ENCODE measurements at regions not wholly inside any gene's neighbourhood (a gene's known extent, or its start where the extent isn't known, plus 50 kb on each side); places are given as distances from the start of the nearest gene placed in this dataset.

DNA sequence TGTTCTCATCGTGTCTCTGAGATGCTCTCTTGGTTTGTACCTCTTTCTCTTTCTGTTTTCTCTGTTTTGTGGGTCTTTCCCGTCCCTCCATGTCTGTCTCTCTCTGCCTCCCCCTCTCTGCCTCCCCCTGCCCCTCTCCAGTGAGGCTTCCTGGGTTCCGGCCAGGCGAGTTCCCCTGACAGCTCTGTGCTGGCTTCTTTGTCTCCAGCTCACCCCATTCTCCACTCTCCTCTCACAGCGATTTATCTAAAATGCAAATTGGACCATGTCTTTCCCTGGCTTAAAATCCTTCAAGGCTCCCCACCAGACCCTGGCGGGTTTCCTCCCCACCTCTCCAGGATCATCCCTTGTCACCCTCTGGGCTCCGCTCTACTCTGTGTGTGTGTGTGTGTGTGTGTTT is 202.4 kb upstream of the POU3F1 start:
- TF ChIP-seq PPARA (CRISPR knock-in tag; IDR thresholded peaks at IDR 0.05; ENCODE audit: borderline replicate concordance) (no peak), RARB (CRISPR knock-in tag; IDR thresholded peaks at IDR 0.05) (no peak), TOX (CRISPR knock-in tag; IDR thresholded peaks at IDR 0.05; ENCODE audit: borderline replicate concordance) (no peak), CREB5 (CRISPR knock-in tag; IDR thresholded peaks at IDR 0.05; ENCODE audit: low read depth) (no peak), GLIS3 (CRISPR knock-in tag; IDR thresholded peaks at IDR 0.05) (no peak), ZC3H10 (CRISPR knock-in tag; IDR thresholded peaks at IDR 0.05) (no peak), ESRRG (CRISPR knock-in tag; IDR thresholded peaks at IDR 0.05) (no peak), ZNF565 (CRISPR knock-in tag; conservative IDR thresholded peaks at IDR 0.05; ENCODE audit: low read depth) (no peak), ZFP3 (CRISPR knock-in tag; IDR thresholded peaks at IDR 0.05) (no peak), BACH2 (CRISPR knock-in tag; IDR thresholded peaks at IDR 0.05; ENCODE audit: borderline replicate concordance) (no peak), ZFP30 (CRISPR knock-in tag; IDR thresholded peaks at IDR 0.05) (no peak), ZNF8 (CRISPR knock-in tag; IDR thresholded peaks at IDR 0.05) (no peak), ARNTL (CRISPR knock-in tag; IDR thresholded peaks at IDR 0.05; ENCODE audit: borderline replicate concordance, low read depth) (no peak), CSDC2 (CRISPR knock-in tag; IDR thresholded peaks at IDR 0.05) (no peak)
- TF ChIP-seq, protein P1, sequence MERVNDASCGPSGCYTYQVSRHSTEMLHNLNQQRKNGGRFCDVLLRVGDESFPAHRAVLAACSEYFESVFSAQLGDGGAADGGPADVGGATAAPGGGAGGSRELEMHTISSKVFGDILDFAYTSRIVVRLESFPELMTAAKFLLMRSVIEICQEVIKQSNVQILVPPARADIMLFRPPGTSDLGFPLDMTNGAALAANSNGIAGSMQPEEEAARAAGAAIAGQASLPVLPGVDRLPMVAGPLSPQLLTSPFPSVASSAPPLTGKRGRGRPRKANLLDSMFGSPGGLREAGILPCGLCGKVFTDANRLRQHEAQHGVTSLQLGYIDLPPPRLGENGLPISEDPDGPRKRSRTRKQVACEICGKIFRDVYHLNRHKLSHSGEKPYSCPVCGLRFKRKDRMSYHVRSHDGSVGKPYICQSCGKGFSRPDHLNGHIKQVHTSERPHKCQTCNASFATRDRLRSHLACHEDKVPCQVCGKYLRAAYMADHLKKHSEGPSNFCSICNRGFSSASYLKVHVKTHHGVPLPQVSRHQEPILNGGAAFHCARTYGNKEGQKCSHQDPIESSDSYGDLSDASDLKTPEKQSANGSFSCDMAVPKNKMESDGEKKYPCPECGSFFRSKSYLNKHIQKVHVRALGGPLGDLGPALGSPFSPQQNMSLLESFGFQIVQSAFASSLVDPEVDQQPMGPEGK (CRISPR knock-in tag; IDR thresholded peaks at IDR 0.05; ENCODE audit: borderline replicate concordance) = no peak
- TF ChIP-seq, protein P2, sequence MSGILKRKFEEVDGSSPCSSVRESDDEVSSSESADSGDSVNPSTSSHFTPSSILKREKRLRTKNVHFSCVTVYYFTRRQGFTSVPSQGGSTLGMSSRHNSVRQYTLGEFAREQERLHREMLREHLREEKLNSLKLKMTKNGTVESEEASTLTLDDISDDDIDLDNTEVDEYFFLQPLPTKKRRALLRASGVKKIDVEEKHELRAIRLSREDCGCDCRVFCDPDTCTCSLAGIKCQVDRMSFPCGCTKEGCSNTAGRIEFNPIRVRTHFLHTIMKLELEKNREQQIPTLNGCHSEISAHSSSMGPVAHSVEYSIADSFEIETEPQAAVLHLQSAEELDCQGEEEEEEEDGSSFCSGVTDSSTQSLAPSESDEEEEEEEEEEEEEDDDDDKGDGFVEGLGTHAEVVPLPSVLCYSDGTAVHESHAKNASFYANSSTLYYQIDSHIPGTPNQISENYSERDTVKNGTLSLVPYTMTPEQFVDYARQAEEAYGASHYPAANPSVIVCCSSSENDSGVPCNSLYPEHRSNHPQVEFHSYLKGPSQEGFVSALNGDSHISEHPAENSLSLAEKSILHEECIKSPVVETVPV (CRISPR knock-in tag; IDR thresholded peaks at IDR 0.05) = no peak
- TF ChIP-seq, protein P3, sequence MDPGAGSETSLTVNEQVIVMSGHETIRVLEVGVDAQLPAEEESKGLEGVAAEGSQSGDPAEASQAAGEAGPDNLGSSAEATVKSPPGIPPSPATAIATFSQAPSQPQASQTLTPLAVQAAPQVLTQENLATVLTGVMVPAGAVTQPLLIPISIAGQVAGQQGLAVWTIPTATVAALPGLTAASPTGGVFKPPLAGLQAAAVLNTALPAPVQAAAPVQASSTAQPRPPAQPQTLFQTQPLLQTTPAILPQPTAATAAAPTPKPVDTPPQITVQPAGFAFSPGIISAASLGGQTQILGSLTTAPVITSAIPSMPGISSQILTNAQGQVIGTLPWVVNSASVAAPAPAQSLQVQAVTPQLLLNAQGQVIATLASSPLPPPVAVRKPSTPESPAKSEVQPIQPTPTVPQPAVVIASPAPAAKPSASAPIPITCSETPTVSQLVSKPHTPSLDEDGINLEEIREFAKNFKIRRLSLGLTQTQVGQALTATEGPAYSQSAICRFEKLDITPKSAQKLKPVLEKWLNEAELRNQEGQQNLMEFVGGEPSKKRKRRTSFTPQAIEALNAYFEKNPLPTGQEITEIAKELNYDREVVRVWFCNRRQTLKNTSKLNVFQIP (CRISPR knock-in tag; IDR thresholded peaks at IDR 0.05; ENCODE audit: borderline replicate concordance, low read depth) = no peak
- TF ChIP-seq, protein P4, sequence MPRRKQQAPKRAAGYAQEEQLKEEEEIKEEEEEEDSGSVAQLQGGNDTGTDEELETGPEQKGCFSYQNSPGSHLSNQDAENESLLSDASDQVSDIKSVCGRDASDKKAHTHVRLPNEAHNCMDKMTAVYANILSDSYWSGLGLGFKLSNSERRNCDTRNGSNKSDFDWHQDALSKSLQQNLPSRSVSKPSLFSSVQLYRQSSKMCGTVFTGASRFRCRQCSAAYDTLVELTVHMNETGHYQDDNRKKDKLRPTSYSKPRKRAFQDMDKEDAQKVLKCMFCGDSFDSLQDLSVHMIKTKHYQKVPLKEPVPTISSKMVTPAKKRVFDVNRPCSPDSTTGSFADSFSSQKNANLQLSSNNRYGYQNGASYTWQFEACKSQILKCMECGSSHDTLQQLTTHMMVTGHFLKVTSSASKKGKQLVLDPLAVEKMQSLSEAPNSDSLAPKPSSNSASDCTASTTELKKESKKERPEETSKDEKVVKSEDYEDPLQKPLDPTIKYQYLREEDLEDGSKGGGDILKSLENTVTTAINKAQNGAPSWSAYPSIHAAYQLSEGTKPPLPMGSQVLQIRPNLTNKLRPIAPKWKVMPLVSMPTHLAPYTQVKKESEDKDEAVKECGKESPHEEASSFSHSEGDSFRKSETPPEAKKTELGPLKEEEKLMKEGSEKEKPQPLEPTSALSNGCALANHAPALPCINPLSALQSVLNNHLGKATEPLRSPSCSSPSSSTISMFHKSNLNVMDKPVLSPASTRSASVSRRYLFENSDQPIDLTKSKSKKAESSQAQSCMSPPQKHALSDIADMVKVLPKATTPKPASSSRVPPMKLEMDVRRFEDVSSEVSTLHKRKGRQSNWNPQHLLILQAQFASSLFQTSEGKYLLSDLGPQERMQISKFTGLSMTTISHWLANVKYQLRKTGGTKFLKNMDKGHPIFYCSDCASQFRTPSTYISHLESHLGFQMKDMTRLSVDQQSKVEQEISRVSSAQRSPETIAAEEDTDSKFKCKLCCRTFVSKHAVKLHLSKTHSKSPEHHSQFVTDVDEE (CRISPR knock-in tag; IDR thresholded peaks at IDR 0.05) = no peak
- ATAC-seq = no peak

DNA sequence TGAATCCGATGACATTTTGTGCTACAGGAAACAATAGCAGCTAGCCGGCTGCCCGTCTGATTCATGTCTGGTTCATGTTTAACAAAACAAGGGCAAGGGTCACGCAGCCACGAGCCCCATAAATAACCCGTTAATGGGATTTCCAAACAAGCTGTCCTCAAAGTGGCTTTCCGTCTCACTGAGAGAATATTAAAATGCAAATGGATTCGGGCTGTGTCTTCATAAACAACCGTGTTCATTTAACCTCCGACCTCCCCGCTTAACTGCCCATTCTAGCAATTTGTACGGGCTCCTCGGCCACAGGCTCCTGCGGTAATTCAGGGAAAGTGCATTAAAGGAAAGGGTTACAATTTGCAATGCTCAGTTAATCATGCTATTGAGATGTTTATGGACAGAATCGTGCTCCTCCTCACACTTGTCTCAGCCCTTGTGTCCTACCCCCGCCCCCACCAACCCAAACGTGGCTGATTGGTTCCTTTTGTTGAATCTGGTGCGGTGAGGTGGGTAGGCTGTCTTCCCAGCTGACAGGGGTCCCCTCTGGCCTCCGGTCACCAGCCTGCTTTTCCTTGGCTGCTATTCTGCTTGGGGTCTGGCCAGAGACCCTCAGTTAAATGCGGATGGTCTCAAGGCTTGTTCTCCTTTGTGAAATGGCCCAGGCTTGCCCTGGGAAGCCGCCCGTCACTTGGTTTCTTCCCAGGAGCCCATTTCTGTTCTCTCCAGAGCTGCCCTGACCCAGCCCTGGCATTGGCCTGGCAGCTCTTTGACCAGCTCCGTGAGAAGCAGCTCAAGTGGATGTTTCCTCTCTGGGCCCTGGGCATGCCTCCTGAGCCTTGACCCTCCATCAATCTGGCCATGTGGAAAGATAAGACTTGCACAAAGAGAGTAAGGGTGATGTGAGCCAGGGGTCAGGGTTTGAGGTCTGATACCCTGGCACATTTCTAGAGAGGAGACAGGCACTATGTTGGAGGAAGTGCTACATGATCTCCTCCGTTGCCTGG is 200.7 kb upstream of the POU3F1 start:
- no peak for ATAC-seq
- TF ChIP-seq ZNF70 (CRISPR knock-in tag; IDR thresholded peaks at IDR 0.05) = no peak
- TF ChIP-seq RARB (CRISPR knock-in tag; IDR thresholded peaks at IDR 0.05) = no peak
- TF ChIP-seq, protein P1 (CRISPR knock-in tag; IDR thresholded peaks at IDR 0.05; ENCODE audit: borderline replicate concordance) = no peak
- TF ChIP-seq BACH2 (CRISPR knock-in tag; IDR thresholded peaks at IDR 0.05; ENCODE audit: borderline replicate concordance) = no peak
- no peak for TF ChIP-seq ESRRG (CRISPR knock-in tag; IDR thresholded peaks at IDR 0.05)
- TF ChIP-seq CREB5 (CRISPR knock-in tag; IDR thresholded peaks at IDR 0.05; ENCODE audit: low read depth) = no peak
- TF ChIP-seq PPARA (CRISPR knock-in tag; IDR thresholded peaks at IDR 0.05; ENCODE audit: borderline replicate concordance) = no peak
- no peak for TF ChIP-seq TCF4 (CRISPR knock-in tag; IDR thresholded peaks at IDR 0.05; ENCODE audit: borderline replicate concordance)
- TF ChIP-seq TOX (CRISPR knock-in tag; IDR thresholded peaks at IDR 0.05; ENCODE audit: borderline replicate concordance) = no peak
- no peak for TF ChIP-seq CSDC2 (CRISPR knock-in tag; IDR thresholded peaks at IDR 0.05)
- no peak for TF ChIP-seq ISL1 (CRISPR knock-in tag; IDR thresholded peaks at IDR 0.05)
- TF ChIP-seq, protein P2 (CRISPR knock-in tag; IDR thresholded peaks at IDR 0.05) = no peak
- TF ChIP-seq ZFP3 (CRISPR knock-in tag; IDR thresholded peaks at IDR 0.05) = no peak
- no peak for TF ChIP-seq OSR1 (CRISPR knock-in tag; IDR thresholded peaks at IDR 0.05)
- no peak for TF ChIP-seq ZNF8 (CRISPR knock-in tag; IDR thresholded peaks at IDR 0.05)
- TF ChIP-seq ZC3H10 (CRISPR knock-in tag; IDR thresholded peaks at IDR 0.05) = no peak

All from SK-N-SH treated with all-trans-retinoic acid at 6 μM for 48 hours (cell line).